HG03159 (cell line): ENCODE measurements at regions not wholly inside any gene's neighbourhood (a gene's known extent, or its start where the extent isn't known, plus 50 kb on each side); places are given as distances from the start of the nearest gene placed in this dataset.

Experiments
- ATAC-seq: cut with Tn5 transposase; IDR thresholded peaks from one replicate; pipeline ENCODE4 v1.9.1; 2021; ENCODE audit warnings: mild to moderate bottlenecking, moderate library complexity; ENCODE audit not compliant: unreplicated experiment

GRCh38 chr15:92304223-92304975 is 89.3 kb upstream of the ST8SIA2 start:
- no peak for ATAC-seq

DNA sequence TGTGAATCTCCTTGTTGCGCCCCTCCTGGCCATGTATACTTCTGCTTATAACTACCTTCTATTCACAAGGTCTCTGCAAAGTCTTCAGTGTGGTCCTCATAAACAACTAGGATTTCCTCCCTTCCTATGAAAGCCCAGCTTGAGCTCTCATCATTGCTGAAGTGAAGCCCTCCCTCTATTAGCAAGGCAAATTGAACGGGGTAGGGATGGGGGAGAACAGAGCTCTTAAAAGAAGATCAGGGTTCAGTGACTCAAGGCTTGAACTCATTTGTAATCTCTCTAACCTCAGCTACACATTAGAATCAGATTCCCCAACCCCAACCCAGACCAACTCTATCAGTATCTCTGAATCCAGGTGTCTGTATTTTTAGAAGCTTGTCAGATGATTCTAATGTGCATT is 88.3 kb upstream of the ST8SIA2 start:
- no peak for ATAC-seq

GRCh38 chr15:92306663-92307062 is 87.0 kb upstream of the ST8SIA2 start:
- no peak for ATAC-seq

GRCh38 chr15:92315144-92315543 is 78.5 kb upstream of the ST8SIA2 start:
- ATAC-seq, result no peak

GRCh38 chr15:92315595-92316211 is 78.0 kb upstream of the ST8SIA2 start:
- no peak for ATAC-seq

DNA sequence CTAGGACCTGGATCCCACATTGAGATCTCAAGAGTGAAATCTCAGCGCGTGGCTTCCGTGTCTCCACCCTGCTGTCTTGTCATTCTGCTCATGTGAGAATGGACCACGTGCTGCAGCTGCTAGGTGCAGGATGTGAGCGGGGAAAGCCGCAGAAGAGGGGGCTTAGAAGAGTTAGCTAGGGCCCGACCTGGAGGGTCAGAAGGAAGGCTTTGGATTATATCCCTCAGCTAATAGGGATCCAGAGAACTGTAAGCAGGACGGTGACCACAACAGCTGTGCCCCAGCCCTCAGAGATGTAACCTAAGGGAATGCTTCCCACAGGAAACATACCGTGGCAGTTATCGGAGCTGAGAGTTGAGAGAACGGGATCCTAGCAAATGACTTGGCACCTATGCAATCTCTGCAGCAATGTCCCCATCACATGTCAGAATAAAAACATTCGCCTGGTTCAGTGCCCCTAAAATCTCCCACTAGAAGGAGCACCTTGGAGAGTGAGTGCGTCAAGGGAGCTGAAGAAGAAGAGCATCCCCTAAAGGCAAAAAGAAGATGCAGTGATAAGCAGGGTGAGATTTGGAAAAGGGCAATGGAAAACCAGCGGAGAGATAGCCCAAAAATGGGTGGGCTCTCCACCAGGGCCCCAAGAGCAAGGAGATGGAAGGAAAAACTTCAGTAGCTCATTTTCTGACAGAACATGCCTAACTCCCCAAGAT is 76.9 kb upstream of the ST8SIA2 start:
- no peak for ATAC-seq

- no peak for ATAC-seq
Observed at GRCh38 chr15:92320012-92320699, 73.5 kb upstream of the ST8SIA2 start.

DNA sequence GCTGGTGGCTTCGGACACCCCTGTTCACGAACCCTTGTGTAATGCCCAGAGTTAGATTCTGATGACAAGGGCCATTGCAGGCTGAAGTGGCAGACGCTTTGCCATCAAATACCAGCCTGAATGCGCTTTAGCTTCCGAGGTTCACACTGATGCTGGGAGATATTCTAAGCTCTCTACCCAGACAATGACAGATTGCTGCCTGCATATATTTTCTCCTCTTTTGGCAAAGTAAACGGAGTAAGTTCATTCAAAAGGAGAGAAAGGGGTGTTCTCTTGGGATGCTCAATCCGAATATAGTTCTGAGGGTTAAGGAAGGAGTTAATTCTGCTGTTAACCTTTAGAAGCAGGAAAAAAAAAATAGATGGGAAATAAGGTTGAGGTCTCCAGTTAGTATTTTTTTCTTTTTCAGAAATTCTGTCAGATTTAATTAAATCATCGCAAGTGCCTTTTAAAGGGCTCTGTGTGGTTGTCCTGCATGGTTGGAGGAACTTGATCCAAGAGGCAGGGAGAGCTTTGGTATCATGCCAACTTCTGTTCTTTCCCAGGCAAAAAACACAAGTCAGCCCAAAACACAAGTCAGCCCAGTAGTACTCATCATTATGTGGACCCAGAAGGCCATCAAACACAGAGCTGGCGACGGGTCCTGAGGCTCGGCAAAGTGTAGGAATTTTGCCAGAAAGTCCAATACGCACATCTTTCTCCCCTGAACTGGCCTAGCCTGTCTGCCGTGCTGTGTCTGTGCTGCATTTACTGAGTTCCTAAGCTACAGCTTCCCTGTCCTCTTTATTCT is 70.9 kb upstream of the ST8SIA2 start:
- no peak for ATAC-seq

GRCh38 chr15:92323525-92323924 is 70.2 kb upstream of the ST8SIA2 start:
- no peak for ATAC-seq

DNA sequence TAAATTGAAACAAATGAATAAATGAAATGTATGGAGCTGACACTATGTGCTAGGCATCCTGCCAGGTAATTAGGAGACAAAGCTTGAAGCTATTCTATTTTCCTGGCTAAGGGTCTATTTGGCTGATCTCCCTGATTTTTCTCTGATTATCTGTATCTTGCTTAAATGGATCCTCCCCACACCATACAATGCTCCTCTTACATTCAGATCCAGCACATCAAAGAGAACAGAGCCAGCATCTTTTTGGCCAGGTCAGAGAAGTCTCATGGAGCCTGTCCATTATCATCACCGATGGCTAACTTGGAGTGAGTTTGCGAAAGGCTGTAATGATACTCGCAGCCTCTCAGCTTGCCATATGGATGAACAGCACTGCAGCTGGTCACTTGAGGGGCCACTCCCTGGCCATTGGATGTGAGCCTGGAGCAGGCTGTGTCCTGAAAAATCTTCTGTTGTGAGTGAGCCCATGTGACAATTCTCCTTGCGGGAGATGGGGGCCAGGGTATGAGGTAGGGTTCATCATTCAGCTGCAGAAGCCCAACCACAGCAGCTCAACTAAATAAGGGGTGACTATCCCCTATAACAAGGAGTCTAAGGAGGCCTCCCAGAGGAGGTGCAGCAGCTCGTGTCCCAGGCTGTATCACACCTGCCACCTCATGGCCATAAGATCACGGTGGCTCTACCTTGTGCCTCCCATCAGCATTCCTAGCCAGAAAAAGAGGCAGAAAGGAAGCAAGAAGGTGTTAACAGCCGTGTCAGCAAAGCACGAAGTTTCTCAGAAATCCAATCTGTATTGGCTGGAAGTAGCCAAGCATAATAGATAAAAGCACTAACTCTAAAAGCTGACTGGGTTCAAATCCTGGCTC is 69.3 kb upstream of the ST8SIA2 start:
- no peak for ATAC-seq

- ATAC-seq, result no peak
Observed at GRCh38 chr15:92326236-92326635, 67.4 kb upstream of the ST8SIA2 start.

GRCh38 chr15:92327033-92327432 is 66.6 kb upstream of the ST8SIA2 start:
- no peak for ATAC-seq

DNA sequence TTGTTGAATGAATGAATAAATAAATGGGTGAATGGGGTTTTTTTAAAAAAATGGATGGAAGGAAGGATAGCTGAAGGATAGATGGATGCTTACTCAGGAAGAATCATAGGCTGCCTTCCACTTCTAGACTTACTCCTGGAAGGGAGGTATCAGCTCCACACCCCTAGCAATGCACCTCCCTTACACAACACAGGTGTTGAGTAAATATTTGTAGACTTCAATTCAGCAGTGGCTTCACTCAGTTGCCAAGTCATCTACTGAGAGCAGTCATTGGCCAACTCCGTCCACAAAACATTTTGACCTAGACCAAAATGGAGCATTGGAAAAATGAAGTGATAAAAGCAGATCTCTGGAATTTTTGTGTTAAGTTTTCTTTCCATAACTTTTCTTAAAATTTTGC is 65.5 kb upstream of the ST8SIA2 start:
- ATAC-seq, result no peak

DNA sequence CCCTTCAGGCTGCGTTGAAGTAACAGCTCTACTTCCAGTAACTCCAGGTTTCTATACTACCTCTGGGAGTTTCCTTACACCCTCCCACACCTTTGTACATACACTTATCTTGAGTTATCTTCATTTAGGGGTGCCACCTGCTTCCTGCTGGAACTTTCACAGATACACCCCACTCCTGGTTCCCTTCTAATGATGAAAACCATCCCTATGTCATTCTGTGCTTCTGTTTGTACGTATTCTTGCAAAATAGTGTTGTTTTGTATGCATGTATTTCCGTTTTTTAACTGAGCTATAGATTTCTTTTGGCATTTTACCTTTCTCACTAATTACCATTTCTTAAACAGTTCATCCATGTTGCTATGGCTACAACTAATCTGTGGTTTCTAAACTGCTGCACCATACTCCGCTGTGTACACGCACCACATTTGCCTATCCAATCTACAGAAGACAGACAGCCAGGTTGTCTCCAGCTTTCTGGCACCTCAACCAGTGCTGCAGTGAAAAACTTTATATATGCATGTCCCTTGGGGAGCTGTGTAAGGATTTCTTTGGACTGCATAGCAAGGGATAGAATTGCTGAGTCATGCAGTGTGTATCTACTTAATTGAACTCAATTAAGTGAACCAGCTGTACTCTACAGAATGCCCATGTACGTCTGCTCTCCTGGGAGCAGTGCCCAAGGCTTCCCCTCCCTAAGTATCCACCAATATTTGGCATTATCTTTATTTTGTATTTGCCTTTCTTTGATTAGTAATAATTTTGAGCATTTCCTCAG is 61.4 kb upstream of the ST8SIA2 start:
- no peak for ATAC-seq

GRCh38 chr15:92333709-92334108 is 60.0 kb upstream of the ST8SIA2 start:
- no peak for ATAC-seq

- no peak for ATAC-seq
Observed at GRCh38 chr15:92336419-92336987, 57.2 kb upstream of the ST8SIA2 start.

DNA sequence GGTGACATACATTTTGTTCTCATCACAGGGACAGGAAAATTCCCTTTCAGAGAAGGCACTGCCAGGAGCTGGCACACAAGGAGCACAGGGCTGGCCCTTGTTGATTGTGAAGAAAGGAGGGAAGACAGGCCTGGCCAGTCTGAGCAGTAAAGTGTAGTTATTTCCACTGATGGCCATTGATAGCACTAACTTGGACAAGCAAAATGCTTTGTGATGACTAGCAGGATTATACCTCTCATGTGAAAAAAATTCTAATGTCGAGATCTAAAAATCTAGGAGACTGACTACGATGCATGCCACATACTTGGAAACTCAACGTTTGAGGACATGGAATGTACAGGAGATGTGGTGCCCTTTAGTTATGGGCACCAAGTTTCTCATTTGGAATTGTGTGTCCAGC is 54.3 kb upstream of the ST8SIA2 start:
- ATAC-seq, result no peak
